ENCODE measurements at regions not wholly inside any gene's neighbourhood (a gene's known extent, or its start where the extent isn't known, plus 50 kb on each side); places are given as distances from the start of the nearest gene placed in this dataset.
"Not testable (repeated sequence)": the region's sequence is repeated elsewhere in the genome, so short reads cannot be mapped to it uniquely, and the experiment has no call there.

GRCh38 chr12:67837876-67838275, 151.4 kb upstream of the IFNG-AS1 start:
- DNase-seq (ENCODE audit: low read depth, low spot score) = no peak

GRCh38 chr12:67842124-67842523, 147.1 kb upstream of the IFNG-AS1 start:
- no peak for DNase-seq (ENCODE audit: low read depth, low spot score)

DNA sequence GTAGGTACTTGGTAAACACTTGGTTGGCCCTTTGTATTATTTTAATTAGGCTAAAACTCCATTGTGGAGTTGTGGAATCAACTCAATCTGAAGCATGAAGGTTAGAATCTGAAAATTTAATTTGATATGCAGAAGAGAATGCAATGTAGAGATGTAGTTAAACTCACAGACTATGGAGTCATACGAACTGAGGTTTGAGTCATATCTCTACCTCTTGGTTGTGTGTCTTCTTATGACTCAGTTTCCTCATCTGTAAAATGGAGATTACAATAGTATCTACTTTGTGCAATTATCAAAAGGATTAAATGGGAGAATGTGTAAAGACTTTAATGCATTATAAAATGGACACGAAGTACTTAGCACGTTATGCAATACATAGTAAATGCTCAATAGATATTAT, 146.0 kb upstream of the IFNG-AS1 start:
- no peak for DNase-seq (ENCODE audit: low read depth, low spot score)

GRCh38 chr12:67852701-67853100, 136.5 kb upstream of the IFNG-AS1 start:
- no peak for DNase-seq (ENCODE audit: low read depth, low spot score)

DNA sequence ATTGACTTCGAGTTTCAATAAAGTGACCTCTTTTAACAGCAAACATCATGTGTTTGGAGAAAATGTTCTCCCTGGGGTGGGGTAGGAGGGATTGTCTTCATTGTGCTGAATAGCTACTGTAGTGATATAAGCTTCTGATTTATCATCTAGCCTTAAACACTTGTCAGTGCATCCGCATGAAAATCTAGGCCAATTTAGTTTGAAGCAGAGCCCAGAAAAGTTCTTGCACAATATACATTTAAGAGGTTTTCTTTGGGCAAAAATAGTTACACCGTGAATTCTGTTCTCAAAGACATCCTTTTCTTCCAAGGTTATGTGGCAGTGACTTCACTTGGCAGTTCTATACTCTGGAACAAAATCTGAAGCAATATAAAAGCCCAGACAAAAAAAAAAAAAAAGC, 136.0 kb upstream of the IFNG-AS1 start:
- no peak for DNase-seq (ENCODE audit: low read depth, low spot score)

GRCh38 chr12:67854351-67854750, 134.9 kb upstream of the IFNG-AS1 start:
- DNase-seq (ENCODE audit: low read depth, low spot score) = no peak

DNA sequence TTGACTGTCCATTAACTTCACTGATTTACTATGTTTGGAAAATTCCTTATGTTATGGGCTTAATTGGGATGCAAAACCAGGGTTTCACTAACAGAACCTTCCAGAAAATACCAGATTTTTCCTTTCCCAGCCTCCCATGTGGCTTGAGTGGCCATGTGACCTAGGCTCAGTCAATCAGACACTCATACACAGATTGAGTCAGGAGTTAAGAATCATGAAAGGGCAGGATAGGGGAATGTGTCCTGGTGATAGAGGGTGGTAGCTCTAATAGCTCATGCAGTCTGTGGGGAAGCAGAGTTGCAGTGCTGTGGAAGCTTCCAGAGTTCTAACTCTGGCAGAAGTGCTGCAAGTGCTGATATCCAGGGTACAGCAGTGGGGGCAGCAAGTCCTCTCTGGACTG, 134.1 kb upstream of the IFNG-AS1 start:
- no peak for DNase-seq (ENCODE audit: low read depth, low spot score)

DNA sequence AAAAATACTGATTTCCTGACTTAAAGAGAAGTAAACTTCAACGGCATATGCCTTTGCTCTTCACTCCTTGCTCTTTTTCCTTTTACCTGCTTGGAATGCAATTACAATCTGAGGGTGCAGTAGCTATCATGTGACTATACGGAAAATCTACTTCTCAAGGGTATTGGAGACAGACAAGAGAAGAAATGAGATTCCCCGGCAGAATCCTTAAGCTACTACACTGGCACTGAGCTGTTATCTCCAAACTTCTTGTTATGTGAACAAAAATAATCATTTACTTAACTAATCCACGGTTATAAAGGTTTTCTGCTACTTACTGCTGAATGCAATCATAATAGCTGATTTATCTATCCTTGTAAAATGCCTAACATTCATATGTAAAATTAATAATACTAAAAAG, 118.0 kb upstream of the IFNG-AS1 start:
- no peak for DNase-seq (ENCODE audit: low read depth, low spot score)

- DNase-seq (ENCODE audit: low read depth, low spot score) = no peak
Measured at GRCh38 chr12:67873355-67873754, 115.9 kb upstream of the IFNG-AS1 start.

GRCh38 chr12:67876305-67876915, 112.8 kb upstream of the IFNG-AS1 start:
- DNase-seq (ENCODE audit: low read depth, low spot score) = no peak

- no peak for DNase-seq (ENCODE audit: low read depth, low spot score)
Measured at GRCh38 chr12:67877727-67878126, 111.5 kb upstream of the IFNG-AS1 start.

GRCh38 chr12:67879937-67880336, 109.3 kb upstream of the IFNG-AS1 start:
- no peak for DNase-seq (ENCODE audit: low read depth, low spot score)

- no peak for DNase-seq (ENCODE audit: low read depth, low spot score)
Measured at GRCh38 chr12:67881565-67881964, 107.7 kb upstream of the IFNG-AS1 start.

DNA sequence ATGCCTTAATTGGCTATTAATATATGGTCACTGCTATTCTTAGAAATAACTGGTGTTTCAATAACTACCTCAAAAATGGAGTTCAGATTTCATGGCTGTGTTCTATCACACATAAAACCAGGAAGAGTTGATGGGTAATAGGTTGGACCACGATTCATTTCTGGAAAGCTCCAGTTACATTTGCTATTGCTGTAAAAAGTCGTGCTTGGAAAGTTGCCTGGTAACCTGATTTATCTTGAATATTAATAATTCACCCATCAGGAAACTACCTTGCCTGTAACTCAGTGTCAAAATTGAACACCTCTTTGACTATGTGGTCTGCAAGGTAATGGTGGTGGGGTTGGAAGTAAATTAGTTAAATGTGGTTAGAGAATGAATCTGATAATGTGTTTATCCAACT, 104.7 kb upstream of the IFNG-AS1 start:
- no peak for DNase-seq (ENCODE audit: low read depth, low spot score)

DNA sequence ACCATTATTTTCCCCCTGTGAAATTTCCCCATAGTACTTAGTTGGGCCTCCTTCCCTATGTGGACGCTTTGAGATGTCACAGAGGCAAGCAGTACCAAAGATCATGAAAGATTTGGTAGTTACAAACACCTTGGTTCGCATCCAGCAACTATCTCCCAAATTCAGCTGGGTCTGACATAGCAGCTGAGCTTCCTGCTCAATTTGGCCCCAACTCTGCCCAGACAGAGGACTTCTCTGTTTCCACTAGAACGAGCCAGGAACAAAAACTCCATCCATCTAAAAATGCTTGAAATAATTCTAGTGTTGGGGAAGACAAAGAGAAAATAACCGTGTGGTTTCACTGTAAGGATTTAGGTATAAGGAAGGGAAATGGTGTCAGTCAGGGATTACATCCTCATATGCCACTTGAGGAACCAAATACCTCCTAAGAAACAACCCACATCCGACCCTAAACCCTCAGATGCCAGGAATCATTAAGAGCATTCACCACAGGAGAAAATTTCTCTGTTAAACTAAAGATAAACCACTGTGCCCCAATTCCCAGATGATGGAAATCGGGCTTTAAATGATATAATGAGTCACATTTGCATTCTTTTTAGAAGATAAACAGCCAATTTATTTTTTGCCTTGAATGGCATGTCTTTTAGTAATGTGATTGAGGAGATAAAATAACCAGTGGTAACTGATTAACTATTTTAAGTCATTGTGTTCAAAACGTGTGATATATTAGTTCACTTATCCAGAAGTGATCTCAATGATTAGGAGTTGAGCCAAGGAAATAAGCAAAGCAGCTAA, 103.7 kb upstream of the IFNG-AS1 start:
- no peak for DNase-seq (ENCODE audit: low read depth, low spot score)

DNA sequence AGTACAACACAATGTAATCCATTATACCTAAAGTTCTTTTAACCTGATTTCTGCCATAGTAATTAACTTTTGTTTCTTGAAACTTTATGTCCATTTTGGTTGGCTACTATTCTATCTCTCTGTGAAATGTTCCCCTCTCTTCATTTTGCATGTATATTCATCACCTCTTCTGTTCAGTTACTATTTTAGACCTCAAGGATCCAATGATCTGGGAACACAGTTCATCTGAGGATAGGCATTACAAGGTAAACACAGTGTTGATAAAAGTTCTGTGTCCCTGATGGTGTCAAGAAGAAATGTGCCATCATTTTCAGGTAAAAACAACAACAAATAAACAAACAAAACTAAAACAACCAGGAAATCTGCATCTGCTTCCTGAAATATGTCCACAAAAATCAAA, 102.2 kb upstream of the IFNG-AS1 start:
- DNase-seq (ENCODE audit: low read depth, low spot score) = no peak

GRCh38 chr12:67889931-67890330, 99.3 kb upstream of the IFNG-AS1 start:
- no peak for DNase-seq (ENCODE audit: low read depth, low spot score)

DNA sequence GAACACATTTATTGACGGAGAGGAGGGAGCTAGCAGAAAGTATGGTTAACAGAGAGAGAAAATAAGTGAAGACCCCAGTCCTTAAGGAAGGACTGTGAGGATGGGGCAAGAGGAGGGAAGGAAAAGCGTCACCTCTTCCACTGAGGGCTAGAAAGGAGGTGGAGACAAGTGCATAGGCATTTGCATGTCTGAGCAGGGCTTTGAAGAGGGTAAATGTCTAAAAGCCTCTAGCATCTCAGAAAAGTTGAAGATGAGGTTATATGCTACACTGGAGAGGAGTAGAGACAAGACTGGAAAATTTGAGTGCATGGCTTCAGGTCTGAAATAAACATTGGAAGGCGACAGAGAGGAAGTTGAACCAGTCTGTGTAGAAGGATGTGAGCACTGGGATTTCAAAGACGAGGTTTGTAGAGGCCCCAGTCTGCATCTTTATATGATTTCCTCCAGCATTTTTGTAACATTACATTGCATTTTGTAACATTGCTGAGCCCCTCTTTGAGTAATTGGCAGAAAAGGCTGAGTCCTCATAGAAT, 98.5 kb upstream of the IFNG-AS1 start:
- DNase-seq (ENCODE audit: low read depth, low spot score) = no peak

GRCh38 chr12:67891596-67891995, 97.7 kb upstream of the IFNG-AS1 start:
- no peak for DNase-seq (ENCODE audit: low read depth, low spot score)

GRCh38 chr12:67892259-67893021, 96.8 kb upstream of the IFNG-AS1 start:
- DNase-seq (ENCODE audit: low read depth, low spot score) = no peak

GRCh38 chr12:67893022-67893580, 96.1 kb upstream of the IFNG-AS1 start:
- no peak for DNase-seq (ENCODE audit: low read depth, low spot score)

DNA sequence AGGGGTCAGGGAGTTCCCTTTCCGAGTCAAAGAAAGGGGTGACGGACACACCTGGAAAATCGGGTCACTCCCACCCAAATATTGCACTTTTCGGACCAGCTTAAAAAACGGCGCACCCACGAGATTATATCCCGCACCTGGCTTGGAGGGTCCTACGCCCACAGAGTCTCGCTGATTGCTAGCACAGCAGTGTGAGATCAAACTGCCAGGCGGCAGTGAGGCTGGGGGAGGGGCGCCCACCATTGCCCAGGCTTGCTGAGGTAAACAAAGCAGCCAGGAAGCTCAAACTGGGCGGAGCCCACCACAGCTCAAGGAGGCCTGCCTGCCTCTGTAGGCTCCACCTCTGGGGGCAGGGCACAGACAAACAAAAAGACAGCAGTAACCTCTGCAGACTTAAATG, 88.8 kb upstream of the IFNG-AS1 start:
- DNase-seq (ENCODE audit: low read depth, low spot score) = not testable (repeated sequence)

Measured in smooth muscle cell of the brain vasculature (primary cell).